Fibroblast of skin of right quadriceps (primary cell): ENCODE measurements at regions not wholly inside any gene's neighbourhood (a gene's known extent, or its start where the extent isn't known, plus 50 kb on each side); places are given as distances from the start of the nearest gene placed in this dataset.

ENCODE experiments used
- DNase-seq: peaks from one replicate; pipeline ENCODE4 v3.0.0-alpha.2; 2013

DNA sequence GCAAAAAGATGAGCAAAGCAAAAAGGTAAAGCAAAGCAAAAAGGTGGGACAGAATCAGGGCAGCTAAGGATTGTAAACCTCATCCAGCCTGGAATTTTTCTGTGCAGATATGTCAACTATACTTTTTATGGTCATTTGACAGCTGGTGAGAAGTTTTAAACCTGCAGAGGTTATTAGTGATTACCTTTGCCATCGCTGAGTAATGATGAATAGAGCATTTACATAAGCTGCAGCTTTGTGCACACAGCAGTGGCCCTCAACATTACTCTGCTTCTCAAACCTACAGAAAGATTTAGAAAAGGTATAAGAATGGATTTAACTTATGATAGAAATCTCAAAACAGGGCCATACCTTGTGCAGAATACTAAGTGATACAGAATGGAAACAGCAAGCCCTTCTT, 54.5 kb upstream of the C4orf54 start:
- no peak for DNase-seq

DNA sequence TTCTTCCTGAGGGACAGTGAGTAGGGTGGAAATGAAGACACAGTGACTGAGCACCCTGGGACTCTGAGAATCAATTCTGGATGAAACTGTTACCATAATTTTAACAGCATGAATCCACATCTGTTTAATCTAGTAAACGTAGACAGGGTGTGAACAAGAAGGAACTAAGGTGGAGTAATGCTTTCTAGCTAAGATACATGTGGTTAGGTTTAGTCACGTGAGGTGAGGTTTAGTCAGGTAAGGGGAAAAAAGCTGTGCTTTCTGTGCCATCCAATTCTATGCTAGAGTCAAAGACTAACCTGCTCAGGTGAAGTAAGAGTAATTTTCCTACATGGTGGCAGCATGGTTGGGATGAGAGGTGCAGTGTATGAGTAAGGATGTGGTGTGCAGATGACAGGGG, 54.0 kb upstream of the C4orf54 start:
- no peak for DNase-seq

DNA sequence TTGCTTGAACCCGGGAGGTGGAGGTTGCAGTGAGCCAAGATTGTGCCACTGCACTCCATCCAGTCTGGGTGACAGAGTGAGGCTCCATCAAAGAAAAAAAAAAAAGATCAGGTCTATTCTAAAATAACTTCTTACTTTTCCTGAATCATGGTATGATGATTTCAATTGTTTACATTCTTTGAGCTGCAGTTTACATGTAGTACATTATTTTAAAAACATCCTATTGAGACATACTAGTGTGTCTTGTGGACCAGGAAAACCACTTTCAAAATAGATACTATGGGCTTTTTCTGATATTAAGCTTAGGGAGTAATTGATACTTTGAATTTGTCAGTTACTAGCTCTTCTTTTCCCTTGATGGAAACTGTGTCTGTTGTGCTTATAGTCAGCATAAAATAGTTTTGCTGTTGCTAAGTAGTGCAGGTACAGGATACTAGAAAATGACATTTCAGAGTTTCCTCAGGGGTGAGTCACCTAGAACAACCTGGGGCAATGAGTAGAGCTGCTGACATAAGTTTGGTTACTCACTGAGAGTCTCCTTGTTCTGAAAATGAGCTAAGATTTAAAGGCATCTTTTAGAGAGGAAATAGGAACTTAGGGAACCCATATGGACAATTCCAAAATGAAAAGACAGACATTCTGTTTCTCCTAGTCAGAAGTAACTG, 53.2 kb upstream of the C4orf54 start:
- no peak for DNase-seq

DNA sequence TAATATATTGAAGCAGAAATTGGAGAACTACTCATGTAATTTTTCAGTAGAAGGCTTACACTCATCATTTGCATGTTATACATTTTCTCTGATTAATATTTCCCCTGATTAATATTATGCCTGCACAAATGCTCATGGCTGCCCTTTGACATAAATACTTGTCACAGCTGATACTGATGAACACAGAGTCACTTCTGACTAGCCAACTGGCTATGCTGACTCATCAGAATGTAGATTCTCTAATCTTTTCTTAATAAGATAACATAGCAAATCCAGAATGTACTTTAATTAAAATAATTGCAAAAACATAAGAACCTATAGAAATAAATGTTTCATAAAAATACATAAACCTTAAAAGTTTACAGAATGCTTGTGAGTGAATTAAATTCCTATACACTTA, 52.4 kb upstream of the C4orf54 start:
- no peak for DNase-seq

DNA sequence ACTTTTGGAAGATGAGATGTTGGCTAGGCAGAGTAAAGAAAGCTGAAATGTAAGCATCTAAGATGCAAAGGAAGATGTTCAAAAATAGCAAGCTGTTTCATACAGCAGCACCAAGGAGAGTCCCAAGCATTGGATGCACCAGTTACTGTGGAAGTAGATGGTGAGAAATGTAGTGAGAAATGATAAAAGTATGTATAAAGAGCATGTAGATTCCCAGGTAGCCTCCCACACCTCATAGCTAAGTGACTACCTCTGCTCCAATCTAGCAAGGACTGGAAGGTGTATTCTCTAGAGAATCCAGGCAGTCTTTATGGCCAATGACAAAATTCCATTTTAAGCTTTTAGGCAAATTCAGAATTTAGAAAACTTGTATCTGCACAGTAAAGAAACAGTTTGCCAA, 50.9 kb upstream of the C4orf54 start:
- no peak for DNase-seq
